GM12878 (cell line): ENCODE measurements at regions not wholly inside any gene's neighbourhood (a gene's known extent, or its start where the extent isn't known, plus 50 kb on each side); places are given as distances from the start of the nearest gene placed in this dataset.

Experiments used
- ATAC-seq: fragments of 200-7000 bp; cut with Tn5 transposase; 3 replicates; pipeline ENCODE4 v1.9.1; 2020; ENCODE audit warnings: mild to moderate bottlenecking, moderate library complexity
- BruUV-seq: library from RNA; stranded (reverse); fragments of 400-500 nt; replicated peaks from 2 replicates; lab custom pipeline; 2021; lab: Mats Ljungman, UMichigan
- CTCF ChIA-PET: fragments of 300-600 bp; sonication (Branson Sonifier 250); formaldehyde crosslinking; extraction: SDS; loops from one replicate; lab custom pipeline; 2021; ENCODE audit warnings: inconsistent platforms; lab: Yijun Ruan, JAX
- POLR2A ChIA-PET: fragments of 350-600 bp; formaldehyde crosslinking; extraction: SDS; loops from one replicate; lab custom pipeline; 2021; ENCODE audit warnings: inconsistent platforms; lab: Charles Lee
- RAD21 ChIA-PET: fragments of 300-600 bp; sonication (Branson Sonifier 250); formaldehyde crosslinking; loops from one replicate; lab custom pipeline; 2023; ENCODE audit warnings: antibody characterized with exemption; ENCODE audit not compliant: unreplicated experiment; lab: Charles Lee
- SMC1A ChIA-PET: fragments of 300-600 bp; sonication (Branson Sonifier 250); formaldehyde crosslinking; loops from one replicate; lab custom pipeline; 2023; ENCODE audit not compliant: unreplicated experiment, uncharacterized antibody; lab: Charles Lee
- DNase-seq: peaks from one replicate; pipeline ENCODE4 v3.0.0-alpha.2; 2011; ENCODE audit warnings: low read depth, low spot score
- FAIRE-seq: peaks from 3 replicates; lab custom pipeline; 2011; peaks lifted over from hg19 to GRCh38; lab: Jason Lieb, UNC
- H2AFZ ChIP-seq: 2 replicates; pipeline ENCODE4 v1.6.0; 2011; ENCODE audit warnings: low read depth, low read length, control low read depth; ENCODE audit not compliant: control insufficient read depth
- H3K27ac ChIP-seq: 2 replicates; pipeline ENCODE4 v1.5.1; 2011; ENCODE audit warnings: control low read depth; ENCODE audit not compliant: control insufficient read depth, insufficient read depth
- H3K27me3 ChIP-seq, 2 experiments: replicated peaks in 1 of 2; 2 replicates each; pipeline versions ENCODE4 v1.6.0 to v1.6.1; 2011; ENCODE audit warnings: low read length in 1 of 2; ENCODE audit not compliant: control insufficient read depth in 2 of 2, insufficient read depth in 2 of 2
- H3K36me3 ChIP-seq, 2 experiments: 2 replicates each; pipeline ENCODE4 v1.5.1; 2011; ENCODE audit warnings: low read length in 1 of 2; ENCODE audit not compliant: control insufficient read depth in 2 of 2, insufficient read depth in 2 of 2
- H3K4me1 ChIP-seq: 2 replicates; pipeline ENCODE4 v1.6.1; 2011; ENCODE audit warnings: mild to moderate bottlenecking, low read length, moderate library complexity, mixed read lengths; ENCODE audit not compliant: control insufficient read depth, insufficient read depth
- H3K4me2 ChIP-seq: 2 replicates; pipeline ENCODE4 v1.6.0; 2011; ENCODE audit warnings: control low read depth; ENCODE audit not compliant: control insufficient read depth, insufficient read depth
- H3K4me3 ChIP-seq: fragments of 200-600 bp; sonication (generic); 2 replicates; pipeline ENCODE4 v1.5.1; 2016
- H3K79me2 ChIP-seq: 2 replicates; pipeline ENCODE4 v1.6.0; 2011; ENCODE audit warnings: low read length; ENCODE audit not compliant: control insufficient read depth, insufficient read depth
- H3K9ac ChIP-seq: 2 replicates; pipeline ENCODE4 v1.8.0; 2011; ENCODE audit warnings: low read length, control low read depth, mixed read lengths; ENCODE audit not compliant: control insufficient read depth, insufficient read depth
- H3K9me3 ChIP-seq: replicated peaks from 3 replicates; pipeline ENCODE4 v1.5.1; 2011; ENCODE audit warnings: mild to moderate bottlenecking, low read length; ENCODE audit not compliant: control insufficient read depth, insufficient read depth
- H4K20me1 ChIP-seq: 2 replicates; pipeline ENCODE4 v1.6.0; 2011; ENCODE audit not compliant: control insufficient read depth, insufficient read depth
- ASH2L ChIP-seq: fragments of 300-600, 200-600 bp; sonication (generic); IDR thresholded peaks from 2 replicates; pipeline ENCODE4 v1.6.1; 2017; ENCODE audit warnings: low read depth, mild to moderate bottlenecking, borderline replicate concordance
- BRCA1 ChIP-seq: IDR thresholded peaks from 2 replicates; pipeline ENCODE4 v1.6.1; 2011; ENCODE audit warnings: low read depth, low read length, improper control_type of control experiment
- CHD4 ChIP-seq: fragments of 200-600 bp; sonication (generic); IDR thresholded peaks from 2 replicates; pipeline ENCODE4 v1.6.1; 2016; ENCODE audit warnings: mild to moderate bottlenecking
- GATAD2B ChIP-seq: fragments of 450-650 bp; conservative IDR thresholded peaks from 2 replicates; pipeline ENCODE4 v1.6.1; 2017; ENCODE audit warnings: low read depth, mild to moderate bottlenecking, moderate library complexity
- IRF4 ChIP-seq: IDR thresholded peaks from 2 replicates; pipeline ENCODE4 v1.6.1; 2011; ENCODE audit warnings: low read depth, low read length
- NFYB ChIP-seq: IDR thresholded peaks from 2 replicates; pipeline ENCODE4 v1.6.1; 2011; ENCODE audit warnings: low read depth, mild to moderate bottlenecking, low read length, improper control_type of control experiment, moderate library complexity; ENCODE audit not compliant: insufficient read depth
- NR2C2 ChIP-seq: IDR thresholded peaks from 2 replicates; pipeline ENCODE4 v1.6.1; 2011; ENCODE audit warnings: borderline replicate concordance, low read depth; ENCODE audit not compliant: control insufficient read depth, insufficient read length
- PAX8 ChIP-seq: fragments of 450-650 bp; IDR thresholded peaks from 2 replicates; pipeline ENCODE4 v1.6.1; 2017; ENCODE audit warnings: mild to moderate bottlenecking, moderate library complexity
- RFX5 ChIP-seq: IDR thresholded peaks from 2 replicates; pipeline ENCODE4 v1.6.1; 2011; ENCODE audit warnings: low read depth, low read length, improper control_type of control experiment
- SMAD1 ChIP-seq: fragments of 450-650 bp; IDR thresholded peaks from 2 replicates; pipeline ENCODE4 v1.6.1; 2018; ENCODE audit warnings: mild to moderate bottlenecking, low read depth; ENCODE audit not compliant: partially characterized antibody
- WGBS: methylation state at CpG from one replicate; pipeline ENCODE4 v1.1.6; 2016; ENCODE audit warnings: low lambda C conversion rate; ENCODE audit not compliant: insufficient replicate concordance, insufficient coverage; ENCODE audit errors: missing lambda C conversion rate; 5-methylcytosine and 5-hydroxymethylcytosine counted together
- in situ Hi-C: fragments of 300-500 bp; cut with MboI; formaldehyde crosslinking; loops from 9 replicates; pipeline ENCODE4 v1.14.3; 2018; ENCODE audit warnings: mixed read lengths
- intact Hi-C: fragments of 100-400 bp; cut with micrococcal nuclease; formaldehyde crosslinking; loops from one replicate; pipeline ENCODE4 v1.14.2; 2022; ENCODE audit not compliant: unreplicated experiment
- TF ChIP-seq, protein P1 (sequence below): IDR thresholded peaks from 2 replicates; pipeline ENCODE4 v1.6.1; 2012; ENCODE audit warnings: low read depth, low read length, improper control_type of control experiment
- TF ChIP-seq, protein P2 (sequence below): fragments of 450-650 bp; IDR thresholded peaks from 2 replicates; pipeline ENCODE4 v1.6.1; 2016; ENCODE audit warnings: mild to moderate bottlenecking, moderate library complexity, borderline replicate concordance
- TF ChIP-seq, protein P3 (sequence below): IDR thresholded peaks from 2 replicates; pipeline ENCODE4 v1.6.1; 2011; ENCODE audit warnings: borderline replicate concordance, low read depth, mild to moderate bottlenecking, moderate library complexity, low read length; ENCODE audit not compliant: insufficient read depth, poor library complexity, severe bottlenecking
- TF ChIP-seq, protein P4 (sequence below): IDR thresholded peaks from 2 replicates; pipeline ENCODE4 v1.6.1; 2012; ENCODE audit warnings: low read depth, low read length, improper control_type of control experiment
- TF ChIP-seq, protein P5 (sequence below): fragments of 450-650 bp; formaldehyde crosslinking; IDR thresholded peaks from 2 replicates; pipeline ENCODE4 v1.5.0; 2022; ENCODE audit warnings: mild to moderate bottlenecking, missing genetic modification characterization

DNA sequence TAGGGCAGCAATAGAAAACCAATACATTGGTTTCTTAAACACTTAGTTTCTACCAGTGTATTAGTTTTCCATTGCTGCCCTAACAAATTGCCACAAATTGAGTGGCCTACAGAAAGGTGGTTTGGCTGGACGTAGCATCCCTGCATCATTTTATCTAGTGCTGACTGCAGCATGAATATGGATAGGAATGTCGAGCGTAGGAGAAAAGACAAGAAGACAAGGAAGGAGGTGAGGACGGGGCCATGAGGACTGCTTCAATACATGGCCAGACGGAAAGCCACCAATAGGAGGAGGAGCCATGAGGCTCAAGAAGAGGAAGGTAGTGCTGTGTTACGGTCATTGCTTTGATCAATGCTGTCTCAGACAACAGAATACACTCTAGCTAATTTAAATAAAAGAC is 154.5 kb upstream of the NDUFV2 start:
- ChIA-PET CTCF (no interaction called here), SMC1A (no interaction called here), RAD21 (no interaction called here), POLR2A (no interaction called here)
- 33% methylated on average over 6 of the region's 6 CpGs for WGBS
- Histone ChIP-seq H3K4me2 (no peak overlapping the region), H3K9me3 (no peaks in the 10 kb centered on the region), H3K79me2 (no peaks in the 10 kb centered on the region), H3K9ac (no peak overlapping the region), H2AFZ (no peak overlapping the region), H3K27me3 (no peaks in the 10 kb centered on the region; a peak in 1 of 4 replicates), H4K20me1 (no peaks in the 10 kb centered on the region), H3K27ac (no peak overlapping the region), H3K4me1 (no peaks in the 10 kb centered on the region), H3K36me3 (no peaks in the 10 kb centered on the region), H3K4me3 (no peak overlapping the region)
- DNase-seq = no peak
- intact Hi-C loops (no loop called here), in situ Hi-C loops (loop anchor here (25.0 kb wide), 1 partner anchor 2011 kb away; no protein-coding TSS in a partner anchor)
- no TSS peak for BruUV-seq
- FAIRE-seq = no peak
- ATAC-seq = no peak
- TF ChIP-seq CHD4 (no peak), NR2C2 (no peak), RFX5 (no peak), GATAD2B (no peak), ASH2L (no peak), IRF4 (no peak), PAX8 (no peak), NFYB (no peak), BRCA1 (no peak), SMAD1 (no peak)
- TF ChIP-seq, protein P1, sequence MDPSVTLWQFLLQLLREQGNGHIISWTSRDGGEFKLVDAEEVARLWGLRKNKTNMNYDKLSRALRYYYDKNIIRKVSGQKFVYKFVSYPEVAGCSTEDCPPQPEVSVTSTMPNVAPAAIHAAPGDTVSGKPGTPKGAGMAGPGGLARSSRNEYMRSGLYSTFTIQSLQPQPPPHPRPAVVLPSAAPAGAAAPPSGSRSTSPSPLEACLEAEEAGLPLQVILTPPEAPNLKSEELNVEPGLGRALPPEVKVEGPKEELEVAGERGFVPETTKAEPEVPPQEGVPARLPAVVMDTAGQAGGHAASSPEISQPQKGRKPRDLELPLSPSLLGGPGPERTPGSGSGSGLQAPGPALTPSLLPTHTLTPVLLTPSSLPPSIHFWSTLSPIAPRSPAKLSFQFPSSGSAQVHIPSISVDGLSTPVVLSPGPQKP = no peak
- TF ChIP-seq, protein P2, sequence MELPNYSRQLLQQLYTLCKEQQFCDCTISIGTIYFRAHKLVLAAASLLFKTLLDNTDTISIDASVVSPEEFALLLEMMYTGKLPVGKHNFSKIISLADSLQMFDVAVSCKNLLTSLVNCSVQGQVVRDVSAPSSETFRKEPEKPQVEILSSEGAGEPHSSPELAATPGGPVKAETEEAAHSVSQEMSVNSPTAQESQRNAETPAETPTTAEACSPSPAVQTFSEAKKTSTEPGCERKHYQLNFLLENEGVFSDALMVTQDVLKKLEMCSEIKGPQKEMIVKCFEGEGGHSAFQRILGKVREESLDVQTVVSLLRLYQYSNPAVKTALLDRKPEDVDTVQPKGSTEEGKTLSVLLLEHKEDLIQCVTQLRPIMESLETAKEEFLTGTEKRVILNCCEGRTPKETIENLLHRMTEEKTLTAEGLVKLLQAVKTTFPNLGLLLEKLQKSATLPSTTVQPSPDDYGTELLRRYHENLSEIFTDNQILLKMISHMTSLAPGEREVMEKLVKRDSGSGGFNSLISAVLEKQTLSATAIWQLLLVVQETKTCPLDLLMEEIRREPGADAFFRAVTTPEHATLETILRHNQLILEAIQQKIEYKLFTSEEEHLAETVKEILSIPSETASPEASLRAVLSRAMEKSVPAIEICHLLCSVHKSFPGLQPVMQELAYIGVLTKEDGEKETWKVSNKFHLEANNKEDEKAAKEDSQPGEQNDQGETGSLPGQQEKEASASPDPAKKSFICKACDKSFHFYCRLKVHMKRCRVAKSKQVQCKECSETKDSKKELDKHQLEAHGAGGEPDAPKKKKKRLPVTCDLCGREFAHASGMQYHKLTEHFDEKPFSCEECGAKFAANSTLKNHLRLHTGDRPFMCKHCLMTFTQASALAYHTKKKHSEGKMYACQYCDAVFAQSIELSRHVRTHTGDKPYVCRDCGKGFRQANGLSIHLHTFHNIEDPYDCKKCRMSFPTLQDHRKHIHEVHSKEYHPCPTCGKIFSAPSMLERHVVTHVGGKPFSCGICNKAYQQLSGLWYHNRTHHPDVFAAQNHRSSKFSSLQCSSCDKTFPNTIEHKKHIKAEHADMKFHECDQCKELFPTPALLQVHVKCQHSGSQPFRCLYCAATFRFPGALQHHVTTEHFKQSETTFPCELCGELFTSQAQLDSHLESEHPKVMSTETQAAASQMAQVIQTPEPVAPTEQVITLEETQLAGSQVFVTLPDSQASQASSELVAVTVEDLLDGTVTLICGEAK = no peak
- TF ChIP-seq, protein P3, sequence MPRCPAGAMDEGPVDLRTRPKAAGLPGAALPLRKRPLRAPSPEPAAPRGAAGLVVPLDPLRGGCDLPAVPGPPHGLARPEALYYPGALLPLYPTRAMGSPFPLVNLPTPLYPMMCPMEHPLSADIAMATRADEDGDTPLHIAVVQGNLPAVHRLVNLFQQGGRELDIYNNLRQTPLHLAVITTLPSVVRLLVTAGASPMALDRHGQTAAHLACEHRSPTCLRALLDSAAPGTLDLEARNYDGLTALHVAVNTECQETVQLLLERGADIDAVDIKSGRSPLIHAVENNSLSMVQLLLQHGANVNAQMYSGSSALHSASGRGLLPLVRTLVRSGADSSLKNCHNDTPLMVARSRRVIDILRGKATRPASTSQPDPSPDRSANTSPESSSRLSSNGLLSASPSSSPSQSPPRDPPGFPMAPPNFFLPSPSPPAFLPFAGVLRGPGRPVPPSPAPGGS = no peak
- TF ChIP-seq, protein P4, sequence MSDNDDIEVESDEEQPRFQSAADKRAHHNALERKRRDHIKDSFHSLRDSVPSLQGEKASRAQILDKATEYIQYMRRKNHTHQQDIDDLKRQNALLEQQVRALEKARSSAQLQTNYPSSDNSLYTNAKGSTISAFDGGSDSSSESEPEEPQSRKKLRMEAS = no peak
- TF ChIP-seq, protein P5, sequence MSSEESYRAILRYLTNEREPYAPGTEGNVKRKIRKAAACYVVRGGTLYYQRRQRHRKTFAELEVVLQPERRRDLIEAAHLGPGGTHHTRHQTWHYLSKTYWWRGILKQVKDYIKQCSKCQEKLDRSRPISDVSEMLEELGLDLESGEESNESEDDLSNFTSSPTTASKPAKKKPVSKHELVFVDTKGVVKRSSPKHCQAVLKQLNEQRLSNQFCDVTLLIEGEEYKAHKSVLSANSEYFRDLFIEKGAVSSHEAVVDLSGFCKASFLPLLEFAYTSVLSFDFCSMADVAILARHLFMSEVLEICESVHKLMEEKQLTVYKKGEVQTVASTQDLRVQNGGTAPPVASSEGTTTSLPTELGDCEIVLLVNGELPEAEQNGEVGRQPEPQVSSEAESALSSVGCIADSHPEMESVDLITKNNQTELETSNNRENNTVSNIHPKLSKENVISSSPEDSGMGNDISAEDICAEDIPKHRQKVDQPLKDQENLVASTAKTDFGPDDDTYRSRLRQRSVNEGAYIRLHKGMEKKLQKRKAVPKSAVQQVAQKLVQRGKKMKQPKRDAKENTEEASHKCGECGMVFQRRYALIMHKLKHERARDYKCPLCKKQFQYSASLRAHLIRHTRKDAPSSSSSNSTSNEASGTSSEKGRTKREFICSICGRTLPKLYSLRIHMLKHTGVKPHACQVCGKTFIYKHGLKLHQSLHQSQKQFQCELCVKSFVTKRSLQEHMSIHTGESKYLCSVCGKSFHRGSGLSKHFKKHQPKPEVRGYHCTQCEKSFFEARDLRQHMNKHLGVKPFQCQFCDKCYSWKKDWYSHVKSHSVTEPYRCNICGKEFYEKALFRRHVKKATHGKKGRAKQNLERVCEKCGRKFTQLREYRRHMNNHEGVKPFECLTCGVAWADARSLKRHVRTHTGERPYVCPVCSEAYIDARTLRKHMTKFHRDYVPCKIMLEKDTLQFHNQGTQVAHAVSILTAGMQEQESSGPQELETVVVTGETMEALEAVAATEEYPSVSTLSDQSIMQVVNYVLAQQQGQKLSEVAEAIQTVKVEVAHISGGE (CRISPR knock-in tag) = no peak
